ENCODE measurements at regions not wholly inside any gene's neighbourhood (a gene's known extent, or its start where the extent isn't known, plus 50 kb on each side); places are given as distances from the start of the nearest gene placed in this dataset.

DNA sequence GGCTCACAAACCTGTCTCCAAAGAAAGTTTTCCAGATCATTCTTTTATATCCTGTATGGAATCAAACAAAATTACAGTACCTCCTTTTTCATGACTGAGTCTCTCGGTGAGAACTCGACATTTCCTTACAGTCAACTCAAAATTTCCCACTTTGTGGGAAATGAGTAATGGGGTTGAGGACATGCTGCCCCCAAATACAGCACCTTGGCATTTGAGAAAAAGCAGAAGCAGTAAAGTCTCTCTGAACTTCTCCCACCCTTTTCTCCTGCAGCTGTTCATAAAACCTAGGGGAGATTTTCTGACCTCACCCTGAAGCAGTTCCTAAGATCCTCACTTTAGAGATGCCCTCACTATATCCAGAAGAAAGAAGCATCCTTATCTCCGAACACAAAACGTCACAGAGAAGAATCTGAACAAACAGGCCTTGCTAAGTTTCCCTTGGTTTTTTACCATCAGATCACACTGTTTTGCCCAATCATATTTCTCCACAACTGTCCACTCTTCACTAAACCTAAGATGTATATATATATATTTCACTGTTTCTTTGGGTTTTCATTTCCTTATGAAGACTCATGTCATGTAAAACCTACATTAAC is 96.1 kb upstream of the APC start:
- no peak for TF ChIP-seq NR2C2 (CRISPR knock-in tag; IDR thresholded peaks at IDR 0.05)
- TF ChIP-seq CTCF (IDR thresholded peaks at IDR 0.05), result no peak
- TF ChIP-seq, protein P1, sequence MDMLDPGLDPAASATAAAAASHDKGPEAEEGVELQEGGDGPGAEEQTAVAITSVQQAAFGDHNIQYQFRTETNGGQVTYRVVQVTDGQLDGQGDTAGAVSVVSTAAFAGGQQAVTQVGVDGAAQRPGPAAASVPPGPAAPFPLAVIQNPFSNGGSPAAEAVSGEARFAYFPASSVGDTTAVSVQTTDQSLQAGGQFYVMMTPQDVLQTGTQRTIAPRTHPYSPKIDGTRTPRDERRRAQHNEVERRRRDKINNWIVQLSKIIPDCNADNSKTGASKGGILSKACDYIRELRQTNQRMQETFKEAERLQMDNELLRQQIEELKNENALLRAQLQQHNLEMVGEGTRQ (CRISPR knock-in tag; IDR thresholded peaks at IDR 0.05), result no peak
- no peak for TF ChIP-seq FOXK1 (CRISPR knock-in tag; IDR thresholded peaks at IDR 0.05)
- no peak for TF ChIP-seq JUN (CRISPR knock-in tag; IDR thresholded peaks at IDR 0.05)
- TF ChIP-seq CREM (CRISPR knock-in tag; IDR thresholded peaks at IDR 0.05), result no peak
- no peak for TF ChIP-seq GTF2I (CRISPR knock-in tag; conservative IDR thresholded peaks at IDR 0.05)
- TF ChIP-seq ATF2 (CRISPR knock-in tag; IDR thresholded peaks at IDR 0.05; ENCODE audit: borderline replicate concordance, low read depth), result no peak
- TF ChIP-seq ATF6 (CRISPR knock-in tag; IDR thresholded peaks at IDR 0.05), result no peak
- no peak for TF ChIP-seq EMX1 (CRISPR knock-in tag; IDR thresholded peaks at IDR 0.05)
- no peak for TF ChIP-seq SMAD3 (CRISPR knock-in tag; IDR thresholded peaks at IDR 0.05; ENCODE audit: borderline replicate concordance)
- TF ChIP-seq, protein P2, sequence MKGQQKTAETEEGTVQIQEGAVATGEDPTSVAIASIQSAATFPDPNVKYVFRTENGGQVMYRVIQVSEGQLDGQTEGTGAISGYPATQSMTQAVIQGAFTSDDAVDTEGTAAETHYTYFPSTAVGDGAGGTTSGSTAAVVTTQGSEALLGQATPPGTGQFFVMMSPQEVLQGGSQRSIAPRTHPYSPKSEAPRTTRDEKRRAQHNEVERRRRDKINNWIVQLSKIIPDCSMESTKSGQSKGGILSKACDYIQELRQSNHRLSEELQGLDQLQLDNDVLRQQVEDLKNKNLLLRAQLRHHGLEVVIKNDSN (CRISPR knock-in tag; IDR thresholded peaks at IDR 0.05), result no peak
- TF ChIP-seq FOXP1 (CRISPR knock-in tag; IDR thresholded peaks at IDR 0.05; ENCODE audit: borderline replicate concordance), result no peak
- no peak for TF ChIP-seq HMGA2 (CRISPR knock-in tag; IDR thresholded peaks at IDR 0.05)
- no peak for TF ChIP-seq SOX15 (CRISPR knock-in tag; IDR thresholded peaks at IDR 0.05)
- no peak for TF ChIP-seq NFE2L1 (CRISPR knock-in tag; IDR thresholded peaks at IDR 0.05)
- TF ChIP-seq ZBTB43 (CRISPR knock-in tag; IDR thresholded peaks at IDR 0.05), result no peak
- no peak for TF ChIP-seq CREB1 (CRISPR knock-in tag; IDR thresholded peaks at IDR 0.05)
- no peak for TF ChIP-seq PRRX2 (CRISPR knock-in tag; IDR thresholded peaks at IDR 0.05)
- TF ChIP-seq, protein P3, sequence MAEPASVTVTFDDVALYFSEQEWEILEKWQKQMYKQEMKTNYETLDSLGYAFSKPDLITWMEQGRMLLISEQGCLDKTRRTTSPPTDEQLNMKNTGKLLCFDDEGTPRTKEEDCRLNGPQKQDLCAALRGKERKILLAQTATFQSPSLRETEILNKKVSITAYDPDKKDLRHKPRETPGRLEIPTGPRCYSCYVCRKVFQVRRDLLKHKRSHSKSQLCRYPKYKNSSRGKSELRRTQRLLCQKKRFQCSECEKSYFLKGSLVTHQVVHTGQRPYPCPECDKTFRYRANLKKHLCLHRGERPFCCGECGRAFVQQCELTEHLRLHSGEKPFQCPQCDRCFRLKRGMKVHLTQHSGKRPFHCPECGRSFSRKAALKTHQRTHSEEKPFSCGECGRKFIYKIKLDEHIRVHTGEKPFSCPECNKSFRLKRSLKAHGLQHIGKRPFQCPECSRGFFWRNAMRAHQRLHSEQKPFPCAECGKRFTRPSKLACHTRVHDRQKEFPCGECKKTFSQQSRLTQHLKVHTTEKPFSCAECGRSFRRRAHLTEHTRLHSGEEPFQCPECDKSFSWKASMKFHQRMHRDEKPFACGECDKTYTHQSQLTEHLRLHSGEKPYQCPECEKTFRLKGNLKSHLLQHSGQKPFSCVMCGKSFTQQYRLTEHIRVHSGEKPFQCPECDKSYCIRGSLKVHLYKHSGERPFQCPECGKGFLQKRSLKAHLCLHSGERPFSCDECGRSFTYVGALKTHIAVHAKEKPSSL (CRISPR knock-in tag; conservative IDR thresholded peaks at IDR 0.05), result no peak
- H3K4me3 Mint-ChIP-seq, result no peak overlapping the region
- ATAC-seq, result no peak
- H3K27me3 Mint-ChIP-seq (ENCODE audit: low read depth), result no peaks in the 10 kb centered on the region
- H3K36me3 Mint-ChIP-seq, result no peaks in the 10 kb centered on the region
- no peak overlapping the region for H3K27ac Mint-ChIP-seq
- ChIA-PET CTCF (no interaction called here), POLR2A (no interaction called here)
- H3K4me1 Mint-ChIP-seq, result no peaks in the 10 kb centered on the region
- H3K9me3 Mint-ChIP-seq, result no peaks in the 10 kb centered on the region
- no peak for DNase-seq (ENCODE audit: low spot score)

Data from WTC11 (cell line).